SK-N-SH treated with all-trans-retinoic acid at 6 μM for 48 hours (cell line): ENCODE measurements at regions not wholly inside any gene's neighbourhood (a gene's known extent, or its start where the extent isn't known, plus 50 kb on each side); places are given as distances from the start of the nearest gene placed in this dataset.

Source experiments
- BACH2 ChIP-seq: fragments of 250-450 bp; sonication (Bioruptor Pico); IDR thresholded peaks from 2 replicates; pipeline ENCODE4 v1.9.0; 2021; ENCODE audit warnings: mild to moderate bottlenecking, borderline replicate concordance
- PPARA ChIP-seq: fragments of 250-450 bp; sonication (Bioruptor Pico); IDR thresholded peaks from 2 replicates; pipeline ENCODE4 v1.5.0; 2020; ENCODE audit warnings: mild to moderate bottlenecking, borderline replicate concordance
- ZFP3 ChIP-seq: fragments of 250-450 bp; sonication (Bioruptor Pico); IDR thresholded peaks from 2 replicates; pipeline ENCODE4 v1.5.0; 2020; ENCODE audit warnings: mild to moderate bottlenecking, moderate library complexity
- TF ChIP-seq, protein P1 (sequence below): fragments of 250-450 bp; sonication (Bioruptor Pico); IDR thresholded peaks from 2 replicates; pipeline ENCODE4 v1.5.1; 2021; ENCODE audit warnings: mild to moderate bottlenecking, moderate library complexity
- TF ChIP-seq, protein P2 (sequence below): fragments of 250-450 bp; sonication (Bioruptor Pico); IDR thresholded peaks from 2 replicates; pipeline ENCODE4 v1.5.1; 2020; ENCODE audit warnings: low read depth, mild to moderate bottlenecking, moderate library complexity
- TF ChIP-seq, protein P3 (sequence below): fragments of 250-450 bp; sonication (Bioruptor Pico); IDR thresholded peaks from 2 replicates; pipeline ENCODE4 v1.5.0; 2020; ENCODE audit warnings: mild to moderate bottlenecking, moderate library complexity
- TF ChIP-seq, protein P4 (sequence below): fragments of 250-450 bp; sonication (Bioruptor Pico); IDR thresholded peaks from 2 replicates; pipeline ENCODE4 v1.8.0; 2020; ENCODE audit warnings: mild to moderate bottlenecking, moderate library complexity, borderline replicate concordance

DNA sequence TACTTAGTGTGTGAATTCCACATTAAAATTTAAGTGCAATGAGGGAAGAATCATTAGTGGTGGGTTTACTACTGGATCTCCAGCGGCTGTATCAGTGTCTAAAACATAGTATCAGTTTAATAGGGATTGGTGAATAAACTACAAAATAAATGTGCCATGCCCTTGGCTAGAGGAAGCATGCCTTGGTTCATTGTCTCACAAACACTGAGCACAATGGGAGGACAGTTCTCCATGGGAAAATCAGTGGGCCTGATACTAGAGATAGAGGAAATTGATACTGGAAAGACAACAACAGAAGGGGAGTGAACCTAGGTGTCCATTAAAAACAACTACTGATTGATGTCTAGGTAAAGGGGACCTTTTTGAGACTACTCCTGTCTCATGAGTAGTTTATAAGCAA, 971.6 kb downstream of the SUCLG1 start:
- TF ChIP-seq, protein P1, sequence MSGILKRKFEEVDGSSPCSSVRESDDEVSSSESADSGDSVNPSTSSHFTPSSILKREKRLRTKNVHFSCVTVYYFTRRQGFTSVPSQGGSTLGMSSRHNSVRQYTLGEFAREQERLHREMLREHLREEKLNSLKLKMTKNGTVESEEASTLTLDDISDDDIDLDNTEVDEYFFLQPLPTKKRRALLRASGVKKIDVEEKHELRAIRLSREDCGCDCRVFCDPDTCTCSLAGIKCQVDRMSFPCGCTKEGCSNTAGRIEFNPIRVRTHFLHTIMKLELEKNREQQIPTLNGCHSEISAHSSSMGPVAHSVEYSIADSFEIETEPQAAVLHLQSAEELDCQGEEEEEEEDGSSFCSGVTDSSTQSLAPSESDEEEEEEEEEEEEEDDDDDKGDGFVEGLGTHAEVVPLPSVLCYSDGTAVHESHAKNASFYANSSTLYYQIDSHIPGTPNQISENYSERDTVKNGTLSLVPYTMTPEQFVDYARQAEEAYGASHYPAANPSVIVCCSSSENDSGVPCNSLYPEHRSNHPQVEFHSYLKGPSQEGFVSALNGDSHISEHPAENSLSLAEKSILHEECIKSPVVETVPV (CRISPR knock-in tag): no peak
- TF ChIP-seq ZFP3: no peak
- no peak for TF ChIP-seq BACH2 (CRISPR knock-in tag)
- TF ChIP-seq, protein P2, sequence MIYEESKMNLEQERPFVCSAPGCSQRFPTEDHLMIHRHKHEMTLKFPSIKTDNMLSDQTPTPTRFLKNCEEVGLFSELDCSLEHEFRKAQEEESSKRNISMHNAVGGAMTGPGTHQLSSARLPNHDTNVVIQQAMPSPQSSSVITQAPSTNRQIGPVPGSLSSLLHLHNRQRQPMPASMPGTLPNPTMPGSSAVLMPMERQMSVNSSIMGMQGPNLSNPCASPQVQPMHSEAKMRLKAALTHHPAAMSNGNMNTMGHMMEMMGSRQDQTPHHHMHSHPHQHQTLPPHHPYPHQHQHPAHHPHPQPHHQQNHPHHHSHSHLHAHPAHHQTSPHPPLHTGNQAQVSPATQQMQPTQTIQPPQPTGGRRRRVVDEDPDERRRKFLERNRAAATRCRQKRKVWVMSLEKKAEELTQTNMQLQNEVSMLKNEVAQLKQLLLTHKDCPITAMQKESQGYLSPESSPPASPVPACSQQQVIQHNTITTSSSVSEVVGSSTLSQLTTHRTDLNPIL (CRISPR knock-in tag): no peak
- no peak for TF ChIP-seq PPARA
- TF ChIP-seq, protein P3, sequence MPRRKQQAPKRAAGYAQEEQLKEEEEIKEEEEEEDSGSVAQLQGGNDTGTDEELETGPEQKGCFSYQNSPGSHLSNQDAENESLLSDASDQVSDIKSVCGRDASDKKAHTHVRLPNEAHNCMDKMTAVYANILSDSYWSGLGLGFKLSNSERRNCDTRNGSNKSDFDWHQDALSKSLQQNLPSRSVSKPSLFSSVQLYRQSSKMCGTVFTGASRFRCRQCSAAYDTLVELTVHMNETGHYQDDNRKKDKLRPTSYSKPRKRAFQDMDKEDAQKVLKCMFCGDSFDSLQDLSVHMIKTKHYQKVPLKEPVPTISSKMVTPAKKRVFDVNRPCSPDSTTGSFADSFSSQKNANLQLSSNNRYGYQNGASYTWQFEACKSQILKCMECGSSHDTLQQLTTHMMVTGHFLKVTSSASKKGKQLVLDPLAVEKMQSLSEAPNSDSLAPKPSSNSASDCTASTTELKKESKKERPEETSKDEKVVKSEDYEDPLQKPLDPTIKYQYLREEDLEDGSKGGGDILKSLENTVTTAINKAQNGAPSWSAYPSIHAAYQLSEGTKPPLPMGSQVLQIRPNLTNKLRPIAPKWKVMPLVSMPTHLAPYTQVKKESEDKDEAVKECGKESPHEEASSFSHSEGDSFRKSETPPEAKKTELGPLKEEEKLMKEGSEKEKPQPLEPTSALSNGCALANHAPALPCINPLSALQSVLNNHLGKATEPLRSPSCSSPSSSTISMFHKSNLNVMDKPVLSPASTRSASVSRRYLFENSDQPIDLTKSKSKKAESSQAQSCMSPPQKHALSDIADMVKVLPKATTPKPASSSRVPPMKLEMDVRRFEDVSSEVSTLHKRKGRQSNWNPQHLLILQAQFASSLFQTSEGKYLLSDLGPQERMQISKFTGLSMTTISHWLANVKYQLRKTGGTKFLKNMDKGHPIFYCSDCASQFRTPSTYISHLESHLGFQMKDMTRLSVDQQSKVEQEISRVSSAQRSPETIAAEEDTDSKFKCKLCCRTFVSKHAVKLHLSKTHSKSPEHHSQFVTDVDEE: no peak
- TF ChIP-seq, protein P4, sequence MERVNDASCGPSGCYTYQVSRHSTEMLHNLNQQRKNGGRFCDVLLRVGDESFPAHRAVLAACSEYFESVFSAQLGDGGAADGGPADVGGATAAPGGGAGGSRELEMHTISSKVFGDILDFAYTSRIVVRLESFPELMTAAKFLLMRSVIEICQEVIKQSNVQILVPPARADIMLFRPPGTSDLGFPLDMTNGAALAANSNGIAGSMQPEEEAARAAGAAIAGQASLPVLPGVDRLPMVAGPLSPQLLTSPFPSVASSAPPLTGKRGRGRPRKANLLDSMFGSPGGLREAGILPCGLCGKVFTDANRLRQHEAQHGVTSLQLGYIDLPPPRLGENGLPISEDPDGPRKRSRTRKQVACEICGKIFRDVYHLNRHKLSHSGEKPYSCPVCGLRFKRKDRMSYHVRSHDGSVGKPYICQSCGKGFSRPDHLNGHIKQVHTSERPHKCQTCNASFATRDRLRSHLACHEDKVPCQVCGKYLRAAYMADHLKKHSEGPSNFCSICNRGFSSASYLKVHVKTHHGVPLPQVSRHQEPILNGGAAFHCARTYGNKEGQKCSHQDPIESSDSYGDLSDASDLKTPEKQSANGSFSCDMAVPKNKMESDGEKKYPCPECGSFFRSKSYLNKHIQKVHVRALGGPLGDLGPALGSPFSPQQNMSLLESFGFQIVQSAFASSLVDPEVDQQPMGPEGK (CRISPR knock-in tag): no peak
